ENCODE measurements at regions not wholly inside any gene's neighbourhood (a gene's known extent, or its start where the extent isn't known, plus 50 kb on each side); places are given as distances from the start of the nearest gene placed in this dataset.

DNA sequence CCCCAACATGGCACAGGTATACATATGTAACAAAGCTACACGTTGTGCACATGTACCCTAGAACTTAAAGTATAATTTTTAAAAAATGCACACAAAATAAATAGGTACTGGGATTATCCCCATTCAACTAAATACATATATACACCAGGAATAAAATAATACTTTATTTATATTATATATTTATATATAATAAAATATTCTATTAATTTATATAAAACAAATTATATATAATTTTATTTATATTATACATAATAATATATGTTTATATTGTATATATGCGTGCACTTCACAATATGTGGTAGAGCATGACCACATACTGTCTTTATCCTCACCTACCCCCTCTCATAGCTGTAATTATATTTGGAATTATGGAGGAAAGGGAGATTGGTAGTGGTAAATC lies 119.1 kb upstream of the TMEM260 start:
- no TSS peak for BruUV-seq (replicated peaks)
- Mint-ChIP-seq H3K4me3 (ENCODE audit: unreplicated experiment) (no peak overlapping the region), H3K27ac (ENCODE audit: low read depth, unreplicated experiment) (no peak overlapping the region), H3K36me3 (ENCODE audit: insufficient read depth, unreplicated experiment) (no peaks in the 10 kb centered on the region), H3K4me1 (ENCODE audit: insufficient read depth, unreplicated experiment) (no peaks in the 10 kb centered on the region), H3K27me3 (ENCODE audit: insufficient read depth, unreplicated experiment) (peaks cover 5% of the 10 kb centered on the region), H3K9me3 (ENCODE audit: unreplicated experiment) (peaks cover 9% of the 10 kb centered on the region)
- no peak for DNase-seq (ENCODE audit: unreplicated experiment)
- POLR2A ChIA-PET: no interaction called here
- TF ChIP-seq, protein P1, sequence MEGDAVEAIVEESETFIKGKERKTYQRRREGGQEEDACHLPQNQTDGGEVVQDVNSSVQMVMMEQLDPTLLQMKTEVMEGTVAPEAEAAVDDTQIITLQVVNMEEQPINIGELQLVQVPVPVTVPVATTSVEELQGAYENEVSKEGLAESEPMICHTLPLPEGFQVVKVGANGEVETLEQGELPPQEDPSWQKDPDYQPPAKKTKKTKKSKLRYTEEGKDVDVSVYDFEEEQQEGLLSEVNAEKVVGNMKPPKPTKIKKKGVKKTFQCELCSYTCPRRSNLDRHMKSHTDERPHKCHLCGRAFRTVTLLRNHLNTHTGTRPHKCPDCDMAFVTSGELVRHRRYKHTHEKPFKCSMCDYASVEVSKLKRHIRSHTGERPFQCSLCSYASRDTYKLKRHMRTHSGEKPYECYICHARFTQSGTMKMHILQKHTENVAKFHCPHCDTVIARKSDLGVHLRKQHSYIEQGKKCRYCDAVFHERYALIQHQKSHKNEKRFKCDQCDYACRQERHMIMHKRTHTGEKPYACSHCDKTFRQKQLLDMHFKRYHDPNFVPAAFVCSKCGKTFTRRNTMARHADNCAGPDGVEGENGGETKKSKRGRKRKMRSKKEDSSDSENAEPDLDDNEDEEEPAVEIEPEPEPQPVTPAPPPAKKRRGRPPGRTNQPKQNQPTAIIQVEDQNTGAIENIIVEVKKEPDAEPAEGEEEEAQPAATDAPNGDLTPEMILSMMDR (IDR thresholded peaks at IDR 0.05; ENCODE audit: unreplicated experiment): no peak
- intact Hi-C loops (cut with micrococcal nuclease): no loop called here
- CTCF ChIA-PET: interaction anchor here (0.5 to 3.2 kb wide), 4 partner anchors 10 to 628 kb away, joined by 3 to 21 read pairs (median 3); no protein-coding TSS in a partner anchor

DNA sequence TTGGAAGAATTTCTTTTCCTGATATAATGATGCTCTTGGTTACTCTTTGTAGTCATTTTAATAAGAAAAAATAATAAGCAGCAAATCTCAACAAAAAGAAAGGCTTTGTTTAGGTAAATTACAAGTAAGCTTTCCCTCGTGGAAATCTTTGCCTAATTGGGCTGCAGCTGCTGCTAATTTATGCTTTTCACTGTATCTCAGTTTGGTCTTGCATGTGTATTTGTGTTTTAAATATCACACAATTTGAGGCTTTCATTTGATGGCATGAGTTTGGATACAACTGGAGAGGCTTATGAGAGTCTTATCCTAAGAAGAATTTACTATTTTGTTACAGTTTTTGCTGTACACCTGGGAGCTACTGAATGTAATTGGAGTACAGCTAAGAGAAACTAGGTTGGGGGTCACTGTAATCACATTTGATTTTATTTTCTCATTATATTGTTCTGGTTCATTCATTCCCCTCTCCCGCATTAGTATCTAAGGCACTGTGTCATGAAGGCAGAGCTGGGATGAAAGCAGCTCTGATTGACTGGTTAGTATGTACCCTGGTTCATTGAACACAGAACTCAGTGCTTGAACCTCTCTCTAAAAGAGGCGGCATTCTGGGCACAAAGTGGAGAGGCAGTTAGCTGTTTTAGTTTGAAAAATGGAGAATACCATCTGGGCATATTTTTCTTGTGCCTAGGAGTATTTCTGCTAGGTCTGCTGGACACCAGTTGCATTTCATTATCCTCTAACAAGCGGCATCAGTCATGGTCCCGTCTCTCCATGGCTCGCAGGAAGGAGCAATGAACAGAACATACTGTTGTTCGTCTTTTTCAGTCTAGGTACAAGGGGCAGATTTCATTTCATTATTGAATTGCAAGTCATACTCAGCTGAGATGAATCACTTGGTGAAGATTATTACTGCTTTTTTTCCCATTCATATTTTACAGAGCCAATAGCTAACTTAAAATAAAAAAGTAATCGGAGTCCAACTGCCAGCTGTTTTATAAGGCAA lies 118.0 kb upstream of the TMEM260 start:
- Mint-ChIP-seq H3K27ac (ENCODE audit: low read depth, unreplicated experiment) (no peak overlapping the region), H3K4me3 (ENCODE audit: unreplicated experiment) (no peak overlapping the region), H3K36me3 (ENCODE audit: insufficient read depth, unreplicated experiment) (no peaks in the 10 kb centered on the region), H3K9me3 (ENCODE audit: unreplicated experiment) (peaks cover 5% of the 10 kb centered on the region), H3K27me3 (ENCODE audit: insufficient read depth, unreplicated experiment) (peaks cover 13% of the 10 kb centered on the region), H3K4me1 (ENCODE audit: insufficient read depth, unreplicated experiment) (no peaks in the 10 kb centered on the region)
- intact Hi-C loops (cut with micrococcal nuclease): no loop called here
- TF ChIP-seq, protein P1 (IDR thresholded peaks at IDR 0.05; ENCODE audit: unreplicated experiment): no peak
- no peak for DNase-seq (ENCODE audit: unreplicated experiment)
- ChIA-PET POLR2A (no interaction called here), CTCF (interaction anchor here (0.6 to 3.2 kb wide), 7 partner anchors 9 to 335 kb away, joined by 3 to 21 read pairs (median 3); no protein-coding TSS in a partner anchor)
- no TSS peak for BruUV-seq (replicated peaks)

DNA sequence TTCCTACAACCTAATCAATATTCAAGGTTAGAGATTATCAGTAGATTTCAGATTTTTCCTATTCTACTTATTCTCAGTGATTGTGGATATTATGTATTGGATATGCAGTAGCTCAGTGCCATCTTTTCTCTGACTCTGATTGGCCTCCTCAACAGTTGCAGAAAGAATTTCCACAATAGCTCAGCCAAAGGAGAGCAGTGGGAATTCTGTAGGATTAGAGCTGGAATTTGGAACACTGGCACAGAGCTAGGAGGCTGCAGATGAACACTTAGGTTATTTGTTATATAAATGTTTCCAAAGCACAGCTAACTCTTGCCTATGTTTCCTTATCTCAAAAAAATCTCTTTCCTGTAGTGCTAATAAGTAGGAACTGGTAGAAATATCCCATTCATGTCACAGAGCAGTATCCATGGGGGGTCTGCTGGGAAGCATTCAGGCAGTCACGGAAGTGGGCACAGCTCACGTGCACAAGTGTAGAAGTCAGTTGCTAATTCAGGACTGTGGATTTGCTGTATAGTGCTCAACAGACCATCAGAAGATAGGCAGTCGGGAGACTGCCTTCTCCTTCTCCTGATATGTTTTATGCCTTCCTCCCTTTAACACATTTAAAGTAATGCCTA lies 116.2 kb upstream of the TMEM260 start:
- Mint-ChIP-seq H3K27ac (ENCODE audit: low read depth, unreplicated experiment) (no peak overlapping the region), H3K27me3 (ENCODE audit: insufficient read depth, unreplicated experiment) (peaks cover 13% of the 10 kb centered on the region), H3K4me3 (ENCODE audit: unreplicated experiment) (no peak overlapping the region), H3K36me3 (ENCODE audit: insufficient read depth, unreplicated experiment) (no peaks in the 10 kb centered on the region), H3K9me3 (ENCODE audit: unreplicated experiment) (peaks cover 5% of the 10 kb centered on the region), H3K4me1 (ENCODE audit: insufficient read depth, unreplicated experiment) (no peaks in the 10 kb centered on the region)
- CTCF ChIA-PET: interaction anchor here (0.5 to 3.2 kb wide), 3 partner anchors 11 to 1017 kb away, joined by 3 to 21 read pairs (median 4); no protein-coding TSS in a partner anchor
- no TSS peak for BruUV-seq (replicated peaks)
- TF ChIP-seq, protein P1 (IDR thresholded peaks at IDR 0.05; ENCODE audit: unreplicated experiment): no peak
- DNase-seq (ENCODE audit: unreplicated experiment): no peak
- POLR2A ChIA-PET: interaction anchor here (0.6 kb wide), 2 partner anchors 41 to 151 kb away, joined by 3 to 6 read pairs; no protein-coding TSS in a partner anchor
- intact Hi-C loops (cut with micrococcal nuclease): no loop called here

DNA sequence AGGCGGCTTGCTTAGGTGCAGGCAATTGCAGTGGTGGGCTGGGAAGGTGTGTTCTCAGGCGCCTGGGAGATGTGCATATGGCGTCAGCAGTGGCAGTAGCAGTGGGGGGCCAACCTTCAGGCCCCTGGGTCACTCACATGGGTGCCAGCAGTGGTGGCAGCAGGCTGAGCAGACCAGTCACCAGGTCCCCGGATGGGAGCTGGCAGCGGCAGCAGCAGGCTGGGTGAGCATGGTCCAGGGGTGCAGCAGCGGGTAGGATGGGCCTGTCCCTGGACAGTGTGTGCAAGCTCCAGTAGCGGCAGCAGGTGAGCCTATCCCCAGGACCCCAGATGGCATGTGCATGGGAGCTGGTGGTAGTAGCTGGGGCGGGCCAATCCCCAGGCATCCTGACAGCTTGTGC lies 108.5 kb upstream of the TMEM260 start:
- H3K9me3 Mint-ChIP-seq (ENCODE audit: unreplicated experiment): no peaks in the 10 kb centered on the region
- H3K4me3 Mint-ChIP-seq (ENCODE audit: unreplicated experiment): no peak overlapping the region
- ChIA-PET CTCF (interaction anchor here (0.6 to 2.3 kb wide), 4 partner anchors 19 to 764 kb away, joined by 3 to 7 read pairs (median 3); no protein-coding TSS in a partner anchor), POLR2A (no interaction called here)
- BruUV-seq (replicated peaks): no TSS peak
- no peak overlapping the region for H3K27ac Mint-ChIP-seq (ENCODE audit: low read depth, unreplicated experiment)
- DNase-seq (ENCODE audit: unreplicated experiment): no peak
- peaks cover 5% of the 10 kb centered on the region for H3K4me1 Mint-ChIP-seq (ENCODE audit: insufficient read depth, unreplicated experiment)
- no peaks in the 10 kb centered on the region for H3K36me3 Mint-ChIP-seq (ENCODE audit: insufficient read depth, unreplicated experiment)
- TF ChIP-seq, protein P1 (IDR thresholded peaks at IDR 0.05; ENCODE audit: unreplicated experiment): no peak
- H3K27me3 Mint-ChIP-seq (ENCODE audit: insufficient read depth, unreplicated experiment): peaks cover 20% of the 10 kb centered on the region
- intact Hi-C loops (cut with micrococcal nuclease): loop anchor here (5.0 kb wide), 1 partner anchor 224 kb away; no protein-coding TSS in a partner anchor
